ENCODE measurements at regions not wholly inside any gene's neighbourhood (a gene's known extent, or its start where the extent isn't known, plus 50 kb on each side); places are given as distances from the start of the nearest gene placed in this dataset.
"Not testable (repeated sequence)": the region's sequence is repeated elsewhere in the genome, so short reads cannot be mapped to it uniquely, and the experiment has no call there.

GRCh38 chr2:52083214-52083613 is 1051.3 kb upstream of the NRXN1 start:
- no peak for DNase-seq

- DNase-seq = peak in 1 of 3 experiments; percentile 25
These were observed 1050.7 kb upstream of the NRXN1 start for GRCh38 chr2:52082646-52083045.

GRCh38 chr2:52079602-52080001 is 1047.7 kb upstream of the NRXN1 start:
- DNase-seq = no peak

GRCh38 chr2:52077159-52077558 is 1045.2 kb upstream of the NRXN1 start:
- no peak for DNase-seq

- DNase-seq = peak in 2 of 3 experiments; percentile 15 to 59
These were observed 1042.3 kb upstream of the NRXN1 start for GRCh38 chr2:52074130-52074719.

- peak in 1 of 3 experiments; percentile 20 for DNase-seq
These were observed 1041.0 kb upstream of the NRXN1 start for GRCh38 chr2:52072949-52073348.

- no peak for DNase-seq
These were observed 1038.7 kb upstream of the NRXN1 start for GRCh38 chr2:52070665-52071064.

GRCh38 chr2:52064234-52064633 is 1032.3 kb upstream of the NRXN1 start:
- no peak for DNase-seq

- no peak for DNase-seq
These were observed 1022.9 kb upstream of the NRXN1 start for GRCh38 chr2:52054824-52055223.

GRCh38 chr2:52036853-52037252 is 1004.9 kb upstream of the NRXN1 start:
- DNase-seq = no peak

GRCh38 chr2:52036024-52036423 is 1004.1 kb upstream of the NRXN1 start:
- no peak for DNase-seq

- DNase-seq = no peak
These were observed 1003.5 kb upstream of the NRXN1 start for GRCh38 chr2:52035391-52035790.

- DNase-seq = peak in 1 of 3 experiments; percentile 29
These were observed 1002.8 kb upstream of the NRXN1 start for GRCh38 chr2:52034706-52035105.

- DNase-seq = no peak
These were observed 990.1 kb upstream of the NRXN1 start for GRCh38 chr2:52022006-52022405.

- no peak for DNase-seq
These were observed 985.8 kb upstream of the NRXN1 start for GRCh38 chr2:52017646-52018235.

- not testable (repeated sequence) for DNase-seq
These were observed 975.0 kb upstream of the NRXN1 start for GRCh38 chr2:52006821-52007366.

- no peak for DNase-seq
These were observed 968.4 kb upstream of the NRXN1 start for GRCh38 chr2:52000151-52000855.

- no peak for DNase-seq
These were observed 967.0 kb upstream of the NRXN1 start for GRCh38 chr2:51998890-51999289.

GRCh38 chr2:51997571-51997970 is 965.6 kb upstream of the NRXN1 start:
- peak in 1 of 3 experiments; percentile 27 for DNase-seq

GRCh38 chr2:51995293-51995692 is 963.4 kb upstream of the NRXN1 start:
- no peak for DNase-seq

GRCh38 chr2:51994123-51994763 is 962.3 kb upstream of the NRXN1 start:
- peak in 2 of 3 experiments; percentile 33 to 64 for DNase-seq

- no peak for DNase-seq
These were observed 958.8 kb upstream of the NRXN1 start for GRCh38 chr2:51990684-51991083.

GRCh38 chr2:51986101-51986500 is 954.2 kb upstream of the NRXN1 start:
- no peak for DNase-seq
